ENCODE measurements at regions not wholly inside any gene's neighbourhood (a gene's known extent, or its start where the extent isn't known, plus 50 kb on each side); places are given as distances from the start of the nearest gene placed in this dataset.
"Not testable (repeated sequence)": the region's sequence is repeated elsewhere in the genome, so short reads cannot be mapped to it uniquely, and the experiment has no call there.

GRCh38 chr20:29750268-29750899 lies 1507.1 kb upstream of the DEFB115 start:
- TF ChIP-seq CTCF (IDR thresholded peaks at IDR 0.05): no peak
- no peaks in the 10 kb centered on the region for H3K36me3 ChIP-seq
- peak in 1 of 4 donors; percentile 62 for DNase-seq

GRCh38 chr20:29752644-29753425 lies 1504.6 kb upstream of the DEFB115 start:
- H3K27ac ChIP-seq; ATAC-seq; H3K36me3 ChIP-seq; H3K4me1 ChIP-seq; H3K27me3 ChIP-seq; H3K4me3 ChIP-seq; intact Hi-C loops (cut with DNase I): not testable (repeated sequence)
- peak in 1 of 4 donors; percentile 12 for DNase-seq
- H3K9me3 ChIP-seq: peaks cover 0 to 13% of the 10 kb centered on the region in 2 donors

More at GRCh38 chr20:29750268-29750899, 1507.1 kb upstream of the DEFB115 start:
- Histone ChIP-seq H3K27ac (no peak overlapping the region), H3K4me3 (no peak overlapping the region), H3K4me1 (no peaks in the 10 kb centered on the region), H3K27me3 (no peaks in the 10 kb centered on the region), H3K9me3 (peaks cover 0 to 10% of the 10 kb centered on the region in 2 donors)
- intact Hi-C loops (cut with DNase I): no loop called here
- ATAC-seq: no peak

GRCh38 chr20:29753426-29753746 lies 1504.1 kb upstream of the DEFB115 start:
- intact Hi-C loops (cut with DNase I); H3K27me3 ChIP-seq; H3K4me1 ChIP-seq; H3K27ac ChIP-seq; H3K36me3 ChIP-seq; H3K4me3 ChIP-seq; ATAC-seq: not testable (repeated sequence)
- H3K9me3 ChIP-seq: peaks cover 0 to 13% of the 10 kb centered on the region in 2 donors
- DNase-seq: peak in 1 of 4 donors; percentile 22

- H3K36me3 ChIP-seq; H3K27ac ChIP-seq; H3K27me3 ChIP-seq; H3K4me1 ChIP-seq; H3K4me3 ChIP-seq; ATAC-seq; intact Hi-C loops (cut with DNase I): not testable (repeated sequence)
- H3K9me3 ChIP-seq: peaks cover 0 to 13% of the 10 kb centered on the region in 2 donors
- DNase-seq: peak in 1 of 4 donors; percentile 34
Measured at GRCh38 chr20:29753879-29754278, 1503.6 kb upstream of the DEFB115 start.

GRCh38 chr20:29755854-29756498 lies 1501.5 kb upstream of the DEFB115 start:
- H3K9me3 ChIP-seq; DNase-seq; H3K4me1 ChIP-seq; H3K27ac ChIP-seq; ATAC-seq; H3K4me3 ChIP-seq; H3K27me3 ChIP-seq; intact Hi-C loops (cut with DNase I); H3K36me3 ChIP-seq: not testable (repeated sequence)

- intact Hi-C loops (cut with DNase I): no loop called here
- Histone ChIP-seq H3K36me3 (no peaks in the 10 kb centered on the region), H3K9me3 (peaks cover 0 to 9% of the 10 kb centered on the region in 2 donors), H3K27ac (no peak overlapping the region), H3K27me3 (peaks cover 0 to 1% of the 10 kb centered on the region in 2 donors), H3K4me3 (no peak overlapping the region), H3K4me1 (no peaks in the 10 kb centered on the region)
- TF ChIP-seq CTCF (IDR thresholded peaks at IDR 0.05): no peak
- DNase-seq (peak in 1 of 4 donors; percentile 62), ATAC-seq (no peak)
Measured at GRCh38 chr20:29756664-29757063, 1500.8 kb upstream of the DEFB115 start.

GRCh38 chr20:29761621-29762385 lies 1495.7 kb upstream of the DEFB115 start:
- Histone ChIP-seq H3K9me3 (peaks cover 0 to 14% of the 10 kb centered on the region in 2 donors), H3K27me3 (peaks cover 0 to 21% of the 10 kb centered on the region in 2 donors)
- ATAC-seq; DNase-seq; H3K4me3 ChIP-seq; H3K36me3 ChIP-seq; intact Hi-C loops (cut with DNase I); H3K27ac ChIP-seq; H3K4me1 ChIP-seq: not testable (repeated sequence)

All from left lung (tissue), 4 donors.